SK-MEL-5 (cell line): ENCODE measurements at regions not wholly inside any gene's neighbourhood (a gene's known extent, or its start where the extent isn't known, plus 50 kb on each side); places are given as distances from the start of the nearest gene placed in this dataset.

Source experiments
- DNase-seq: peaks from one replicate; pipeline ENCODE4 v3.0.0-alpha.2; 2016; ENCODE audit warnings: low read depth, low spot score
- in situ Hi-C: cut with HindIII; loops from 2 replicates; pipeline ENCODE4 v1.10.0; 2016; ENCODE audit warnings: low sequenced_read_pairs, high pct_unique_total_duplicates, low pct_unique_long_range_greater_than_20kb

DNA sequence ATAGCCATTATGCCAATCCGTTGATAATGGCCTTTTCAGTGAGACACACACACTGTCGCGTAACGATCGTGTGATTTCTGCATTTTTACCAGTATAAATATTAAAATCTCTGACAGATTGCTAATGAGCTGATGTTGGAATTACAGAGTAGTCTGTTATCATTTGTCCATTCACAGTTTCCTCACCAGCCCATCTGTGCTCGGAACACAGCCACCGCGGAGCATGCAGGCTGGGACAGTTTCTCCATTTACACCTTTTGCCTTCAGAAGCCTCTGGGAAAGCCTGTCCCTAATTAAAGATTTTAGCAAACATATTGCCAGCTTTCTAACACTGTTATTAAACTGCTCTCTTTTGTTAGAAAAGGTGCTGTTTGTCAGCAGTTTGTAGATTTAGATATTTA is 82.2 kb upstream of the BARHL2 start:
- DNase-seq, result no peak
- in situ Hi-C loops, result no loop called here

GRCh38 chr1:90798883-90799282 is 81.8 kb upstream of the BARHL2 start:
- no peak for DNase-seq
- in situ Hi-C loops, result no loop called here

DNA sequence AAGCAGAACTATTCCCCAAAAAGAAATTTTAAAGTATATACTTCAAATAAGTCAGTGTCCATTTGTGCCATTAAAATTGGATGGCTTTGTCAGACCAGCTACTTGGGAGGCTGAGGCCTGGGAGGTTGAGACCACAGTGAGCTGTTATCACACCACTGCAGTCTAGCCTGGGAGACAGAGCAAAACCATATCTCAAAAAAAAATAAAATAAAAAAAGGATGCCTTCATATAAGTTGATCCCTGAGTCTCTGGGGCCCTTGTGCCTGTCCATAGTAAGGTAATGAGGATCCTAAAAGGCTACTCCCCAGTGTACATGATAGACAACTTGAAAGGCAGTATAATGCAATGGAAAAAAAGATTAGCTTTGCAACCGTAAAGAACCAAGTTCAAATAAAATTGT is 81.2 kb upstream of the BARHL2 start:
- in situ Hi-C loops, result no loop called here
- DNase-seq, result no peak

DNA sequence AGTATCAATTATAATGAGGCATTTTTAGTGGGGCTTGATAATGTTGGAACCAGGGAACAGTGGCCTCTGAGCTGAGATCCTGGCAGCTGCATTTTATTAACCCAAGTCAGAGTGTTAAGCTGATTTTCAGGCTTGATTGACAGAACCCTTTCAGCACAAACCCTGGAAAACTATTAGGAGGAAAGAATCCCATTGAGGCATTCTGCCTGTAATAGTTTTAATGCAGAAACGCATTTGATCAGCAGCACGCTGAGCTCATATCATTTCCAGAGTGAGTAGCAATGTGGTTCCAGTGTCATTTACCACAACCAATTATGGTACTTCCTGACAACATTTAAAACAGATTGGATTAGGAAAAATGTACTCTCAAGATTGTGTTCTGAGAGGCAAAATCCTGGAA is 78.3 kb upstream of the BARHL2 start:
- in situ Hi-C loops, result no loop called here
- DNase-seq, result no peak

- DNase-seq, result no peak
- in situ Hi-C loops, result no loop called here
Observed at GRCh38 chr1:90786709-90787108, 69.6 kb upstream of the BARHL2 start.

- no peak for DNase-seq
- in situ Hi-C loops, result no loop called here
Observed at GRCh38 chr1:90784186-90784847, 67.2 kb upstream of the BARHL2 start.

DNA sequence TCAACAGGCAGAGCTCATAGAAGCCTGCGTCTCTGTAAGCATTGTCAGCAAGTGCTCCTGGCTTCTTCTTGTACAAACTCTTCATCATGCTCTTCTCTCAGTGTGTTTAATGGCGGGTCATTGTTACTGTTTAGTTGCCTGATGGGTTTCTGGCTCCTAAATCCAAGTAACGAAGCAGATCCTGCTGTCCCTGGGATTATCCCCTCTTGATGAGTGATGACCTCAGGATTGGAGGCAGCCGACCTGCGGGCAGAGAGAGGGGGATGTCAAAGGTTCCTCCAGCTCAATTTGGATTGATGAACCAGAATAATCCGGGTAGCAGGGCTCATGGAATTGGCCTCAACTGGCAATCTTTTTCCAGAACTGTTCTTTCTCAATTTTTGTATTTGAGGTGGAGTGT is 66.1 kb upstream of the BARHL2 start:
- DNase-seq, result no peak
- in situ Hi-C loops, result no loop called here

DNA sequence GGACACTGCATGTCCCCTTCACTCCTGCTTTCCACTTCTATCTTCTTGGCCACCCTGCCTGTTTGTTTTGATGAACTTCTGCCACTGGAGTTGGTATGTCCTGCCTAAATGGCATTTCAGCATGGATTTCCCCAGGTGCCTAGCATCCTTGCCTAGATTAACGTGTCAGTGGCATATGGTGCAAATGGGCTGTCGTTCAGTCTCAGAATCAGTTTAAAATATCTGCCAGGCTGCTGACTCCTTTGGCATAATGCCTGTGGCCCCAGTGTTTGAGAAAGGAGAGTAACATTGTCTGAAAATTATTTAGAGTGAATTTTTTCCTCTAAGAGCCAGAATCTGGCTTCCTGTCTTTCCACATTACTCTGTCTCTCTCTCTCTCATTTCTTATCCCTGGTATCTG is 64.9 kb upstream of the BARHL2 start:
- in situ Hi-C loops, result no loop called here
- no peak for DNase-seq

DNA sequence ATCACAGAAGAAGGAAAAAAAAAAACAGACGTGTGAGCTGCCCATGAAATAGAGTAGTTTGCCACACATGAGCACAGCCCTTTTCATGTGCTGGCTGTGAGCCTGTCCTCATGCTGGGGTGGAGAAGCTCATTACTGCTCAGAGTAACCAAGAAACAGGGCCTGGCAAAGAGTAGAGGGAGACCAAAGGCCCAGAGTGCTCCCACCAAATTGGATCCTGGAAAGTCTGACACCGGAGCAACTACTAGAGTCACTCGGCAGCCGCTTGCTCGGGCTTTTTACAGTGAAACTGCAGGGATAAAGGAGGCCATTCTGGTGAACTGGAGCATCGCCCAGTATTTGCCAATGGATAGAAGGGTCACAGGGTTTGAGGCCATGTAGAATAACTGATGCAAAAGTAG is 64.4 kb upstream of the BARHL2 start:
- in situ Hi-C loops, result no loop called here
- no peak for DNase-seq

DNA sequence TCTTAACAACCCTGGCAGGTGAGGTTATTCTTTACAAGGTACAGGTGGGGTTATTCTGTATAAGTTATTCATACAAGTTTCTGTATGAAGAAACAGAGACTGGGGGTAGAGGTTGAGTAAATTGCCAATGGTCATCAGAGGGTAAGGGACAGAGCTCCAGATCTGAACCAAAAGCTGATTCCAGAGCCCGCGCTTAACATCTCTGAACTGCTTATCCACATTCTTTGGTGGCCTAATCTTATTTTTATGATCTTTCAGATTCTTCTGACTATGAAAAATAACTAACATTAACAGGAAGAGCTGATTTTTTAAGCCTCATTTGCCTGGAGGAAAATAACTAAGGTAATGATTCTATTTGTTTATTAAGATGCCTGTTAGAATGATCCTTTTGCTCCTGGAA is 63.9 kb upstream of the BARHL2 start:
- DNase-seq, result no peak
- in situ Hi-C loops, result no loop called here

- in situ Hi-C loops, result no loop called here
- no peak for DNase-seq
Observed at GRCh38 chr1:90779573-90779972, 62.5 kb upstream of the BARHL2 start.

DNA sequence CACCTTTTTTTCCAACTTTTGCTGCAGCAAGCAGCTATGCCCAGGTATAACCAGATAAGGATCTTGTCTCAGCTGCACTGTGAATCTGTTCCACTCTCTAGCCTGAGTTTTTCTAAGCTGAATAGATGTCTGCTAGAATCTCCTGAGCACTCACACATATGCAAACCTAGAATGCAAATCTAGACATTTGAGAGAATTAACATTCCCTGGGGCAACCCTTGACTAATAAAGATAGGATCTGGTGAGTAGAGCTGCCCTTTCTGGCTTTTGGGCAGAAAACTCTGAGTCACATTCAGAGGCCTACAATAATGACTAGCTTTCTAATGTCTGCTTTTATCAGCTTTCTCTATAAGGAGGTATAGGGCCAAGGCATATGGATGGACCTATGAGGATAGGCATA is 61.4 kb upstream of the BARHL2 start:
- DNase-seq, result no peak
- in situ Hi-C loops, result no loop called here

DNA sequence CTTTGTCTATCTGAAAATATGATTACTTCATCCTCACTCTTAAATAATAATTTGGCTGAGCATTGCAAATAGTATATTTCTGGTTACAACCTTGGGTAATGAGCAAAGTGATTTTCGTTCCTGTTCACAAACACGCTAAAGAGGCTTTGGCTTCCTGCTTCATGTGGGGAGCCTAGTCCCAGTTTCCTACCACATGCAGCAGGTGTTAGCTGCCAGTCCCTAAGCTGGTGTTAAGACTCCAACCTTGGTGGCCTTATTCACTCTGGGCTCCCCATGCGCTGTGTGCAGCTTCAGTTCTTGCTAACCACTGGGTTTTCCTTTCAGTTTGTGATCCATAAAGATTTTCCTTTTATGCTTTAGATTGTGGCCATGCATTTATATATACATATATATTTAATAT is 56.7 kb upstream of the BARHL2 start:
- no peak for DNase-seq
- in situ Hi-C loops, result no loop called here

DNA sequence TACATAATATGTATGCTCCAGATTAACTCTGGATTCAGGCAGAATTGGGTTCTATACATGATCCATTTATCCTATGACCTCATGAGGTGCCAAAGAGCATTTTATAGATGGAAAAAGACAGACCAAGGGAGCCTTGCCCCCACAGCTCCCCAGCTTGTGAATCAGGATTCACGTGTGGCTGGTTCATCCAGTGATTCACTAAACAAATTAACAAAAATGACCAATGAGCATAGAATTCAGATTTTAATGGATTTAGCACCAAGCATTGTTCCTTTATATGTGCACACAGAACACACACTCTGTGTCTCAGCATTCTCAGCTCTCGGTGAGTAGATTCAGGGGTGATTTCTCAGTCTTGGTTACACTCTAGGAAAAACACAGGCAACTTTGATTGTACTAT is 51.7 kb upstream of the BARHL2 start:
- DNase-seq, result no peak
- in situ Hi-C loops, result no loop called here

DNA sequence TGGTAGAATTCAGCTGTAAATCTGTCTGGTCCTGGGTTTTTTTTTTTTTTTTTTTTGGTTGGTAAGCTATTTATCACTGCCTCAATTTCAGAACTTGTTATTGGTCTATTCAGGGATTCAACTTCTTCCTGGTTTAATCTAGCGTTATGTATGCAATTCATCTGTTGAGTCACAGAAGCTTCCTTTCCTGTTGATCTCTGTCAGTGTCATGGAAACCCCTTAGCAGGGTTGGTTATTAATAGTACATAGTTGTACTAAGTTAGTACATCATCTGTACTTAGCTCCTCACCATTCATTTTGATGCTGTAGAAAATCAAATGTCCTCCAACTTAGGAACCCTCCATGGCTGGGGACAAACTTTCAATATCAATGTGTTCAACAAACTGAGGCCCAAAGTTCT is 51.0 kb upstream of the BARHL2 start:
- in situ Hi-C loops, result no loop called here
- DNase-seq, result no peak
